ENCODE measurements at regions not wholly inside any gene's neighbourhood (a gene's known extent, or its start where the extent isn't known, plus 50 kb on each side); places are given as distances from the start of the nearest gene placed in this dataset.

DNA sequence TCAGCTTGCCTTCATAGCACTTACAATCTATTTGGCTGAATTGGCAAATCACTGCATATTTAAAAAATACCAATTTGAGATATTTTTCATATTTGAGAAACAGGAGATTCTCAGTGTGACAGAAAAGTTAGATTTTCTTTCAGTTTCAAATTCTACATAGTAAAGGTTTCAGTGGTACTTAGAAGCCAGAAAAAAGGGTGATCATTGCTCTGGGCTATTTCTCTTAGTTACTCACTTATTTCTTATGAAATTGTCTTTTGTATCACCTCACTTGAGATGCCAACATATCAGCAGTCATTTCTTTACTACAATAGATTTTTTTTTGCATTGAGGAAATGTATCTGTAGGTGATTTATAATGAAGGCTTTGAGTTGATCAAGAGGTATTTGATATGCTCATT is 478.2 kb downstream of the GATA3 start:
- TF ChIP-seq, protein P1, sequence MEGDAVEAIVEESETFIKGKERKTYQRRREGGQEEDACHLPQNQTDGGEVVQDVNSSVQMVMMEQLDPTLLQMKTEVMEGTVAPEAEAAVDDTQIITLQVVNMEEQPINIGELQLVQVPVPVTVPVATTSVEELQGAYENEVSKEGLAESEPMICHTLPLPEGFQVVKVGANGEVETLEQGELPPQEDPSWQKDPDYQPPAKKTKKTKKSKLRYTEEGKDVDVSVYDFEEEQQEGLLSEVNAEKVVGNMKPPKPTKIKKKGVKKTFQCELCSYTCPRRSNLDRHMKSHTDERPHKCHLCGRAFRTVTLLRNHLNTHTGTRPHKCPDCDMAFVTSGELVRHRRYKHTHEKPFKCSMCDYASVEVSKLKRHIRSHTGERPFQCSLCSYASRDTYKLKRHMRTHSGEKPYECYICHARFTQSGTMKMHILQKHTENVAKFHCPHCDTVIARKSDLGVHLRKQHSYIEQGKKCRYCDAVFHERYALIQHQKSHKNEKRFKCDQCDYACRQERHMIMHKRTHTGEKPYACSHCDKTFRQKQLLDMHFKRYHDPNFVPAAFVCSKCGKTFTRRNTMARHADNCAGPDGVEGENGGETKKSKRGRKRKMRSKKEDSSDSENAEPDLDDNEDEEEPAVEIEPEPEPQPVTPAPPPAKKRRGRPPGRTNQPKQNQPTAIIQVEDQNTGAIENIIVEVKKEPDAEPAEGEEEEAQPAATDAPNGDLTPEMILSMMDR (conservative IDR thresholded peaks at IDR 0.05) = no peak
- TF ChIP-seq EZH2 (IDR thresholded peaks at IDR 0.05; ENCODE audit: low read depth) = no peak
